Fibroblast of skin of abdomen (primary cell): ENCODE measurements at regions not wholly inside any gene's neighbourhood (a gene's known extent, or its start where the extent isn't known, plus 50 kb on each side); places are given as distances from the start of the nearest gene placed in this dataset.
A peak's percentile ranks its signal among the peaks of the same experiment; 100 is the strongest.

Source experiments
- DNase-seq: peaks from one replicate; pipeline ENCODE4 v3.0.0-alpha.2; 2013

GRCh38 chrX:125826774-125827451 lies 339.2 kb downstream of the DCAF12L2 start:
- no peak for DNase-seq

DNA sequence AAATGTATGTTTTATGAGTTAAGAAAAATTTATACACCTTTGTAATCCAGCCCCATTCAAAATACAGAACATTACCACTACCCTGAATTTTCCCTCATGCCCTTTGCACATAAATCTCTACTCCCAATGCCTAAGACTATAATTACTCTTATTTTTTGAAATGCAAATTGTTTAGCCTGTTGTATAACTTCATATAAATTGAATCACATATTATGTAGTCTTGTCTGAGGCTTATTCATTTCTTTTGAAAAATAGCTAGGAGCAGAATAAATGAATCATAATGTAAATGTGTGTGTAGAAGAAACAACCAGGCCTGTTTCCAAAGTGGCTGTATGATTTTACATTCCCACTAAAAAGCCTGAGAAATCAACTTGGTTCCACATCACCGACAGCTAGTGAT lies 319.8 kb downstream of the DCAF12L2 start:
- no peak for DNase-seq

DNA sequence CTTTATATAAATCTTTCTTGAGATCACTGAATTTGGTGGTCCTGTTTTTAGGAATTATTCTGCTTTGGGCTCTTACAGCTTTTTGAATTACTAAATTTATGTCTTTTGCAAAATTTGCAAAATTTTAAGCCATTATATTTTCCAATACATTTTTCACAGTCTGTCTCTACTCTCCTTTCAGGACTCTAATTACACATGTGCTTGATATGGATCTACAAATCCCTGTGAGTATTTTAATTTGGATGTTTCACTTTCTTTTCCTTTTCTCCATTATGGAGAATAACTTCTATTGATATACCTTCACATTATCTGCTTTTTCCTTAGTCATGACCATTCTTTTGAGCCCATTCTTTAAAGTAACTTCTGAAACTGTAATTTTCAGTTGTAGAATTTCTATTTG lies 315.4 kb downstream of the DCAF12L2 start:
- no peak for DNase-seq

DNA sequence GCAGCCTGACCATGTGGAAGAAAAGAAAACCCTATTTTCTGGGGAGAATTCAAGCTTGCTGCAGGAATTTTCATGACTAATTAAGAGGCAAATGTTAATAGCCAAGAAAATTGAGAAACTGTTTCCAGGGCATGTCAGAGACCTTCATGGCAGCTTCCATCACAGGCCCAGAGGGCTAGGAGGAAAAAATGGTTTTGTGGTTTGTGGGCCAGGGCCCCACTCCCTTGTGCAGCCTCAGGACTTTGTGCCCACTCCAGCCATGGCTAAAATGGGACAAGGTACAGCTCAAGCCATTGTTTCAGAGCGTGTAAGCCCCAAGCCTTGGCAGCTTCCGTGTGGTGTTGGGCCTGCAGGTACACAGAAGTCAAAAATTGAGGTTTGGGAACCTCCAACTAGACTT lies 282.9 kb downstream of the DCAF12L2 start:
- DNase-seq: no peak

DNA sequence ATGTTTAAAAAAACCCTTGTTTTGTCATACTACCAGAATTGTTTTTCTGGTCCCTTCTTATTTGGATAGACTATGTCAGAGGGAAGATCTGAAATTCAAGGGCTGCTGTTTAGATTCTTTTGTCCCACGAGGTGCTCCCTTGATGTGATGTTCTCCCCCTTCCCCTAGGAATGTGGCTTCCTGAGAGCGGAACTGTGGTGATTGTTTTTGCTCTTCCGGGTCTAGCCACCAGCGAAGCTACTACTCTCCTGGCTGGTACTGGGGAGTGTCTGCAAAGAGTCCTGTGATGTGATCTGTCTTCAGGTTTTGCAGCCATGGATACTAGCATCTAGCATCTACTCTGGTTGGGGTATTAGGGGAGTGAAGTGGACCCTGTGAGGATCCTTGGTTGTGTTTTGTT lies 271.1 kb downstream of the DCAF12L2 start:
- DNase-seq: no peak

DNA sequence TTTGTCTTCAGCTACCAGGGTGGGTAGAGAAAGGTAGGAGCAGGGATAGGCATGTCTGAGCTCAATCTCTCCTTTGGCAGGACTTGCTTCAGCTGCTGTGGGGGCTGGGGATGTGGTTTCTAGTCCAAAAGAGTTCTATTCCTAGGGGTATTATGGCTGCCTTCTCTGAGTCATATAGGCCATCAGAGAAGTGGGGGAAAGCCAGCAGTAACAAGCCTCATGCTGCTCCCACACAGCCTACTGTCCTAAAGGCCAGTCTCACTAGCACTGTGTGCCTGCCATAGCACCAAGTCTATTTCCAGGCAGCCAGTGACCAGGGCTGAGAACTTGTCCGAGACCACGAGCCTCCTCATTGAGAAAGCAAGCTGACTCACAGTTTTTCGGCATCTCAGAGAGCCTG lies 270.6 kb downstream of the DCAF12L2 start:
- no peak for DNase-seq

DNA sequence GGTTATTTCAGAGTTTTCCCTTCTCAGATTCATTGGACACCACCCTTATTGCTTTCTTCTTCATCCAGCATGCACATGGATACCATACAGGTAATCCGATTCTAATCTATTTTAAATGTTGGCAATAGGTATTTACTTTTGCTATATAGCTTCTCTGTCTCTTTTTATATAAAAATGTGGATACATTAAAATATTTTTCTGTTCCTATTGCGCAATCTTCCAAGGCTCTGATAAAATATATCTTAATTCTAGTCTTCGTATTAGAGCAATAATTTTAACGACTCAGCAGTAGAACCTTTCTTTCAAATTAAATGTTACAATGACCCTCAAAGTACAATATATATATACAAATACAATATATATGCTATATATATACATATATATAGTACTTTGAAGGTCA lies 239.8 kb downstream of the DCAF12L2 start:
- no peak for DNase-seq

GRCh38 chrX:125940985-125941384 lies 225.1 kb downstream of the DCAF12L2 start:
- no peak for DNase-seq

DNA sequence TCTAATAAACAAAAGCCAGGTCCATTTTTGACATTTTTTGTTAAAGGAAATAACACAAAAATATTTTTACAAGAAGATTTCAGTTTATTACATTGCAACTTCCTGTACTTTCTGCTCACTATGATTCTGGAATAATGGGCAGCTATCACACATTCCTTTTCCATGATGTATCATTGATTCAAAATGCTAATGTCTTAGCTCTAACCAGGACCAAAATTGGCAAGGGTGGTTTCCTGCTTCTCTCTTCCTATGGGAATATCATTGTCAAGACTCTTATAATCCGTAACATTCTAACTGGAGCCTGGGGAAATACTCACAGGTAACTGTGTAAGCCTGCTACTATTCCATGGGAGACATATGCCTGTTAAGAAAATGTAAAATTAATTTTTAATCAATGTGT lies 218.6 kb downstream of the DCAF12L2 start:
- DNase-seq: peak; percentile 44

DNA sequence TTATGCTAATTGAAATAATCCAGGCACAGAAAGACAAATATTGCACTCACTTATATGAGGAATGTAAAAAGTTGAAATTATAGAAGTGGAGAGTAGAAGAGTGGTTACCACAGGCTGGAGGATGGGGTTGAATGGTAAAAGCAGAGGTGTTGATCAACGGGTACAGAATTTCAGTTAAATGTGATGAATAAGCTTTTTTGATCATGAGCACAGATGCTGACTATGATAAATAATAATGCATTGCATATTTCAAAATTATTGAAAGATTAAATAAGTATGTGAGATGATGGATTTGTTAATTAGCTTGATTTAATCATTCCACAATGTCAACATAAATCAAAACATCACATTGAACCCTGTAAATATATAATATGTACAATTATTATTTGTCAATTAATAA lies 213.1 kb downstream of the DCAF12L2 start:
- no peak for DNase-seq

- DNase-seq: peak; percentile 31
These were observed 212.3 kb downstream of the DCAF12L2 start for GRCh38 chrX:125953814-125954213.

GRCh38 chrX:125954236-125954635 lies 211.9 kb downstream of the DCAF12L2 start:
- DNase-seq: no peak

DNA sequence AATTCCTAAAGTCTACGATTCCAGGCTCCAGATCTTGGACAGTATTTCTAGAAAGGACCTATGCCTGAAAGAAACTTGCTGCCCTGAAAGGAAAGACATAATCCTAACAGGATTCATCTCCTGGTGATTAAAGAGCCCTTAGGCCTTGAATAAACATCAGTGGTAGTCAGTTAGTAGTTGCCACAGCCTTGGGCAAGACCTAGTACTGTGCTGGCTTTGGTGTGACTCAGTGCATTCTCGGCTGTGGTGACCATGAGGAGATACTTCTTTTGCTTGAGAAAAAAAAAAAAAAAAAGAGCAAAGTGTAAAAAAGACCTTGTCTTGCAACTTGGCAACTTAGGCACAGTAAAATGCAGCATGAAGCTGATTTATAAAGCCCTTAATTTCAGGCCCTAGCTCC lies 188.2 kb downstream of the DCAF12L2 start:
- no peak for DNase-seq

GRCh38 chrX:125998432-125998831 lies 167.7 kb downstream of the DCAF12L2 start:
- DNase-seq: peak; percentile 0

DNA sequence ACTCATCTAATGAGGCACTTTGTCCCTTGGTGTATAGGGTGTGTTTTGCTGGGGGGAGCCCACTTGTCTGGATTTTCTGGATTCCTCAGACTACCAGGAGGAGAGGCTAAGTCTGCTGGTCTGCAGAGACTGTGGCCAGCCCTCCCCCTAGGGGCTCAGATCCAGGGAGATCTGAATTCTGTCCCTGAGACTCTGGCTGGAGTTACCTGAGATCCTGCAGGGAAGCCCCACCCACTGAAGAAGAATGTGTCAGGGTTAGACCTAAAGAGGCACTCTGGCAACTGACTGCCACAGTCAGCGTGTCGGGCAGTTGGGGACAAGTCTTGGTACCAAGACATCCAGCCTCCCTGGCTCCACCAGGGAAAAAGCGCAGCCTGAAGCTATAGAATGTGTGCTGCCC lies 138.9 kb downstream of the DCAF12L2 start:
- no peak for DNase-seq

- DNase-seq: no peak
These were observed 136.1 kb downstream of the DCAF12L2 start for GRCh38 chrX:126030021-126030420.

- DNase-seq: no peak
These were observed 102.1 kb downstream of the DCAF12L2 start for GRCh38 chrX:126063984-126064383.

- no peak for DNase-seq
These were observed 101.1 kb downstream of the DCAF12L2 start for GRCh38 chrX:126064901-126065541.

- no peak for DNase-seq
These were observed 100.0 kb downstream of the DCAF12L2 start for GRCh38 chrX:126065901-126066660.
